Right lung (tissue), 2 donors: ENCODE measurements at regions not wholly inside any gene's neighbourhood (a gene's known extent, or its start where the extent isn't known, plus 50 kb on each side); places are given as distances from the start of the nearest gene placed in this dataset.

Source experiments
- DNase-seq, 2 donors: peaks; one replicate each; pipeline ENCODE4 v3.0.0-alpha.2; 2013

- no peak for DNase-seq
Observed at GRCh38 chr17:36756695-36757094, 155.3 kb downstream of the MRM1 start.

GRCh38 chr17:36760425-36760824 lies 159.0 kb downstream of the MRM1 start:
- no peak for DNase-seq

DNA sequence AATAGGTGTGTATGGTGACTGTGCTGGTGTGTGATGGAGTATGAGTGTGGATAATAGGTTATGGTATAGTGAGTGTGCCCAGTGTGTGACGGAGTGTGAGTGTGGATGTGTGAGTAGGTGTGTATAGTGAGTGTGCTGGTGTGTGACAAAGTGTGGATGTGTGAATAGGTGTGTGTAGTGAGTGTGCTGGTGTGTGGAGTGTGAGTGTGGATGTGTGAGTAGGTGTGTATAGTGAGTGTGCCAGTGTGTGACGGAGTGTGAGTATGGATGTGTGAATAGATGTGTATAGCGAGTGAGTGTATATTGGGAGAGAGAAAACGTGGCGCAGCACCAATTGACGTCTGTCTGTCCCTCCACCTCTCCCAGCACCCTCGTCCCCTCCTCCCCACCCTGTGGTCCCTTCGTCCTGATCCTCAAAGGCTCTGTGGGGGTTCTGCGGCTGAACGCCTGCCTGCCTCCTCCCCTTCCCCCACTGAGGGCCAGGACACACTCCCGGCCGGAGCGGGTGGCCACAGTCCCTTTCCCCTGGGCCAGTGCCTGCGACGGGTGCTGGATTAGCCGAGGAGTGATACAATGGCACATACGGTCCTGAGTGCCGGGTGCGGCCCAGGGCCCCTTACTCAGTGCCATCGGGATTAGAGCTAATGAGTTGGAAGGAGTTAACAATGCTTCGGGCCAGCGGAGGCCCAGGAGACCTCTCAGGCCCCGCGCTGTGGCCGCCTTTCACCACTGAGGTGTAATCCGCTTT lies 160.0 kb downstream of the MRM1 start:
- DNase-seq = no peak

DNA sequence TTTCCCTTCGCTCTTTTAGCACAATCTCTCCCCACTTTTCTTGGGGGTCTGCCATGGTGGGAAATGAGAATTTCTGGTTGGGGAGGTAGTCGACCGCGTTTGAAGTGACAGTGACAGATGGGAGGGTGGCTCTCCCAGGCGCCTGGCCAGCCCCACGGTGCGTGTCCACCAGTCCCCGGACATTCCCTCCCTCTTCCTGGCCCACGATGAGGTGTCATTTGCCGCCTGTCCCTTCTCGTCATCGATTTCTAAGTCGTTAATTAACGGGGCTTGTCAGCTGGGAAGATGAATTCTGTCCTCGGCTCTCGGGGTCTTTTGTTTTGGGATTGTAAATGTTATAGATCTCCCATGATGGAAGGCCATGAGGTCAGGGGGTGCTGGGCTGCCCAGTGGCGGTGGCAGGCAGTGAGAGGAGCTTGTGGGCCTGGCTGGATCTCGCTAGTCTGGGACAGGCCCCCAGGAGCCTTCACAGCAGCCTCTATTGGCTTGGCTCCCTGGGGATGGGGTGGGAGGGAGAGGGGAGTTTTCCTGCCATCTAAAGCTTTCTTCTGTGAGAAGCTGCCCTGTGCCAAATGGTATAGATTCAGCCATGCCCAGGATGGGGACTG lies 164.2 kb downstream of the MRM1 start:
- no peak for DNase-seq

- no peak for DNase-seq
Observed at GRCh38 chr17:36768394-36768793, 167.0 kb downstream of the MRM1 start.

DNA sequence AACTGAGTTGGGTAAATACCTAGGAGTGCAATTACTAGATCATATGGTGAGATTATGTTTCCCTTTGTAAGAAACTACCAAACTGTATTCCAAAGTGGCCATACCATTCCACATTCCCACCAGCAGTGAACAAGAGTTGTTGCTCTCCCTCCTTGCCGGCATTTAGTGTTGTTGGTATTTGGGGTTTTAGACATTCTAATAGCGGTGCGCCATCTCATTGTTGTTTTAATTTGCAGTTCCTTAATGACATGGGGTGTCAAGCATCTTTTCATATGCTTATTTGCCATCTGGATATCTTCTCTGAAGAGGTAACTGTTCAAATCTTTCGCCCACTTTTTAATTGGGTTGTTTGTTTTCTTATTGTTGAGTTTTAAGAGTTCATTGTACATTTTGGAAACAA lies 164.2 kb upstream of the LHX1 start:
- no peak for DNase-seq

DNA sequence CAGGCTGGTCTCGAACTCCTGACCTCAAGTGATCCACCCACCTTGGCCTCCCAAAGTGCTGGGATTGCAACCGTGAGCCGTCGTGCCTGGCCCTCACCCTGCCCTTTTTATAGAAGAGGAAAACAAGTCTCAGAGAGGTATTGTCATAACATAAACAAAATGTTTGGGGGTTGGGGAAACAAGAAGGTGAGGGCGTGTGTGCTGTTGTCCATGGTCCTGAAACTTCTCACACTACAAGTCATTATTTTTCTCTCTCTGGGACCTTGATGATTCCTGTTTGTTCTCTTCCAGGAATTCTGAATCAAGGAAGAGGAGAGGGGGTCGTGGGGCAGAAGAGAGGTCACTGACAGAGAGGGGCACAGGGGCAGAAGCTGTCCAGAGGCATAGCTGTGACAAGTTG lies 160.2 kb upstream of the LHX1 start:
- no peak for DNase-seq

GRCh38 chr17:36778448-36778847 lies 158.8 kb upstream of the LHX1 start:
- DNase-seq = no peak

DNA sequence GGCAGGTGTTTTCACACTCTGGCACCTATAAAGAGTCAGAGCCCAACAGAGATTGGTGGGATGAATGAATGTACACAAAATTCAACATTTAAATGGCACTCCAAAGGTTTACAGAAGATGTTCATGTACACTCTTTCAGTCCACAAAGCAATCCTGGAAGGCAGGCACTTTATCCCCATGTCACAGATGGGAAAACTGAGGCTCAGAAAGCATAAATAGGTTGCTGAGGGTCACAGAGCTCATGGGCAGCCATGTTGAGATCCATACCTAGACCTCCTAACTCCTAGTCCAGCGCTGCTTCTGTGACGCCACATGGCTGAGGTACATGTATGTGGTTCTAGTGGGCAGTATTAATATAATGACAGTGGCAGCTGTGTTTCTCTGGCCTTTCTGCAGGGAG lies 157.7 kb upstream of the LHX1 start:
- no peak for DNase-seq

- no peak for DNase-seq
Observed at GRCh38 chr17:36784633-36785032, 152.6 kb upstream of the LHX1 start.

DNA sequence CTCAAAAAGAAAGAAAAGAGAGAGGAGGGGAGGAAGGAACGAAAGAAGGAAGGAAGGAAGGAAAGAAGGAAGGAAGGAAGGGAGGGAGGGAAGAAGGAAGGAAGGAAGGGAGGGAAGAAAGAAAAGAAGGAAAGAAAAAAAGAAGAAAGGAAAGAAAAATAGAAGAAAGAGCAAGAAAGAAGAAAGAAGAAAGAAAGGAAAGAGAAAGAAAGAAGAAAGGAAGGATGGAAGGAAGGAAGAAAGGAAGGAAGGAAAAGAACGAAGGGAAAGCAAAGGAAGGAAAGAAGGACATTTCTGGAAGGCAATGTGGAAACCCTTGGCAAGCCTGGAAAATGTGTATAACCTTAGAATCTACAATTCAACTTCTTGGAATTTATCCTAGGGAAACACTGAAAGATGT lies 150.4 kb upstream of the LHX1 start:
- no peak for DNase-seq

- no peak for DNase-seq
Observed at GRCh38 chr17:36791150-36791941, 145.9 kb upstream of the LHX1 start.

GRCh38 chr17:36791942-36792475 lies 145.3 kb upstream of the LHX1 start:
- no peak for DNase-seq

- no peak for DNase-seq
Observed at GRCh38 chr17:36792849-36793248, 144.4 kb upstream of the LHX1 start.

- no peak for DNase-seq
Observed at GRCh38 chr17:36793976-36794375, 143.3 kb upstream of the LHX1 start.

GRCh38 chr17:36807496-36808179 lies 129.6 kb upstream of the LHX1 start:
- no peak for DNase-seq

GRCh38 chr17:36808180-36808661 lies 129.1 kb upstream of the LHX1 start:
- DNase-seq = no peak

DNA sequence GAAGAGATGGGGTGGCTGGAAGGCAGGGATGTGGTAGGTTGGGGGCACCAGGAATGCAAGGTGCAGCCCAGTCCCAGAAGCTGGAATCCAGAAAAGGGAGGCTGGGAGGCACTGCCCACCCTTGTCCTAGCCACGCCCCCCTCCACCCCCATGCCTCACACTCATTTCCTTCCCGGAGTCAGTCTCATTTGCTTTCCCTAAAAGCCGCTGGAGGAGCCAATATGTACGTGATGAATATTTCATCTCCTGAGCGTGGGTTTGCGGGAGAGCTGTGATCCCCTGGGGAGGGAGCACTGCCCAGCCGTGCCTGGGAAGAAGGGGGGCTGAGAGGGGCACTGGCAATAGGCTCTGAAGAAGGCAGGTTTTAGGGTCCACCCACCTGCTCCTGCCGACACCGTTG lies 124.5 kb upstream of the LHX1 start:
- DNase-seq = no peak

DNA sequence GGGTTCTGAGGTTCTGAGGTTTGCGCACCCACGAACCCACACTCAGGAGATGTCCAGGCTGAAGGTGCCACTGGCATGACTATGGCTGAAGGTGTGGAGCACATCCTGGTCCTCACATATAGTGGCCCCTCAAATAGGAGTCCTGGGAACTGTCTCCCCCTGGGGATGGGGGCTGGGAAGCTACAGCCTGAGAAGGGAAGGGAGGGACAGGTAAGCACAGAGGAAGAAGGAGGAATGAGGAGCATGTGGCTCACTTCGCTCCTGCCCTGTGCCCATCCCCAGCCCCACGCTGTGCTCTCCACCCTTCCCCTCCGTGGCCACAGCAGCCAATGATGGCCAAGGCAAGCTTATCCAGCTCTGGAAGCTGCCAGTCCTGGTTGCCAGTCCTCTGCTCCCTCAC lies 123.9 kb upstream of the LHX1 start:
- no peak for DNase-seq

GRCh38 chr17:36813957-36814563 lies 123.2 kb upstream of the LHX1 start:
- no peak for DNase-seq

- DNase-seq = no peak
Observed at GRCh38 chr17:36814958-36815357, 122.3 kb upstream of the LHX1 start.
